ENCODE measurements at regions not wholly inside any gene's neighbourhood (a gene's known extent, or its start where the extent isn't known, plus 50 kb on each side); places are given as distances from the start of the nearest gene placed in this dataset.
A peak's percentile ranks its signal among the peaks of the same experiment; 100 is the strongest.

DNA sequence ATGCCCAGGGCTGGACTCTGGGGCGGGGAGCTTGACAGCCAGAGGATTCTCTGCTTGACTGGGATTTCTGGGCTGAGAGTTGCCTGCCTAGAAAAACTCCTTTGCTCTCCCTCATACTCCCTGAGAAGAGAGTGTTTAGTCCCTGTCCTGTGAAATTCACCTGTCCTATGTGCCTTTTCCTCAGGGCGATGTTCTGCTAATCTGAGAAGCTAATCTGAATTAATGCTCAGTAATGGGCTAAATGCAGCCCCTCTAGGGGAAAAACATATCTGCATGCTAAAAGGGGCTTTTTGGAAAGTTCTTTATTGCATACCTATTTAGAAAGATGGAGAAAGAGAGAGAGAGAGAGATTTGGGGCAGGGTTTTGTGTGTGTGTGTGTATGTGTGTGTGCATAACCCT is 454.4 kb downstream of the GATA3 start:
- no peak overlapping the region for H3K27ac ChIP-seq (ENCODE audit: low read length)
- no peak overlapping the region for H3K4me3 ChIP-seq (ENCODE audit: low read length)
- no peaks in the 10 kb centered on the region for H3K9me3 ChIP-seq (replicated peaks; ENCODE audit: control insufficient read depth, low read depth, low read length)
- DNase-seq = no peak
- 80% methylated on average over 1 of the region's 2 CpGs for WGBS (ENCODE audit: insufficient coverage)
- no peaks in the 10 kb centered on the region for H3K4me1 ChIP-seq (ENCODE audit: control insufficient read depth, insufficient read depth, low read length)
- no peaks in the 10 kb centered on the region for H3K36me3 ChIP-seq (ENCODE audit: control insufficient read depth, insufficient read depth, low read length)
- peaks cover 8% of the 10 kb centered on the region for H3K27me3 ChIP-seq (ENCODE audit: control insufficient read depth, insufficient read depth, low read length)

DNA sequence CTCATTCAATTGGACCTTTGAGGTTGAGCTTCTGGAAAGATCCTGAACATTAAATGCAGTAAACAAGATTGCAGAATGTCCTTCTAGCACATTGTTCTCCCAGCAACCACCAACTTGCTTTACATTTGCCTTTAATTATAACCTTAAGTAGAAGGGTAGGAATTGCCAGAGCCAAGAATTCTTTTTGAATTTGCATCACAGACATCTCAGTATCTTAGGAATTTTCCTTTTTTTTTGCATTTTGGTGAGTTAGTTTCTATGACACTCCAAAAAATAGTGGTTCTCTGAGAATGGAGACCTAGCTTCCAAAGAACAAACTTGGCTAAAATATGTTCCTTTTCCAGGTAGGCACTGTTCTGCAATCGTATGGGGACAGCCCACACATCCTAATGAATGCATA is 456.0 kb downstream of the GATA3 start:
- H3K27me3 ChIP-seq (ENCODE audit: control insufficient read depth, insufficient read depth, low read length) = peaks cover 3% of the 10 kb centered on the region
- no peaks in the 10 kb centered on the region for H3K9me3 ChIP-seq (replicated peaks; ENCODE audit: control insufficient read depth, low read depth, low read length)
- WGBS (ENCODE audit: insufficient coverage) = no CpG with 5 or more reads among the region's 1 CpG
- DNase-seq = no peak
- H3K4me1 ChIP-seq (ENCODE audit: control insufficient read depth, insufficient read depth, low read length) = no peaks in the 10 kb centered on the region
- no peaks in the 10 kb centered on the region for H3K36me3 ChIP-seq (ENCODE audit: control insufficient read depth, insufficient read depth, low read length)
- H3K27ac ChIP-seq (ENCODE audit: low read length) = no peak overlapping the region
- no peak overlapping the region for H3K4me3 ChIP-seq (ENCODE audit: low read length)

DNA sequence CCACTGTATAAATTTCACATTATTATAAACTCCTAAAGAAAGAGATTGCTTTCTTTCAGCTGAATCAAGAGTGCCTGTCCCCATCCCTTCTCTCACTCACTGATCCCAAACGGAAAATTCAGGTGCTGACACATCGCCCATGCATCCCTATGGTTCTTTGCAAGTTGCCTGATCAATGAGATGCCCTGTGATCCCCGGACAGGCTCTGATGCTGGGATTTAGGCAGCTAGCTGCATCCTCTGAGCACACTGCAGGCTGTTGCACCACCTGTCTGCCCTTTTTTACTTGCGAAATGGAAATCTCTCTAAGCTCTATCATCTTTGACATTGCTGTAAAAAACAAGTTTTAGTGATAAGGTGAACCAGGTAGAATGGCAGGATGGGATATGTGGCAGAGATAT is 456.5 kb downstream of the GATA3 start:
- H3K27ac ChIP-seq (ENCODE audit: low read length) = no peak overlapping the region
- no peak overlapping the region for H3K4me3 ChIP-seq (ENCODE audit: low read length)
- 41% methylated on average over 2 of the region's 4 CpGs for WGBS (ENCODE audit: insufficient coverage)
- H3K4me1 ChIP-seq (ENCODE audit: control insufficient read depth, insufficient read depth, low read length) = no peaks in the 10 kb centered on the region
- no peaks in the 10 kb centered on the region for H3K36me3 ChIP-seq (ENCODE audit: control insufficient read depth, insufficient read depth, low read length)
- H3K27me3 ChIP-seq (ENCODE audit: control insufficient read depth, insufficient read depth, low read length) = peaks cover 2% of the 10 kb centered on the region
- DNase-seq = no peak
- H3K9me3 ChIP-seq (replicated peaks; ENCODE audit: control insufficient read depth, low read depth, low read length) = no peaks in the 10 kb centered on the region

DNA sequence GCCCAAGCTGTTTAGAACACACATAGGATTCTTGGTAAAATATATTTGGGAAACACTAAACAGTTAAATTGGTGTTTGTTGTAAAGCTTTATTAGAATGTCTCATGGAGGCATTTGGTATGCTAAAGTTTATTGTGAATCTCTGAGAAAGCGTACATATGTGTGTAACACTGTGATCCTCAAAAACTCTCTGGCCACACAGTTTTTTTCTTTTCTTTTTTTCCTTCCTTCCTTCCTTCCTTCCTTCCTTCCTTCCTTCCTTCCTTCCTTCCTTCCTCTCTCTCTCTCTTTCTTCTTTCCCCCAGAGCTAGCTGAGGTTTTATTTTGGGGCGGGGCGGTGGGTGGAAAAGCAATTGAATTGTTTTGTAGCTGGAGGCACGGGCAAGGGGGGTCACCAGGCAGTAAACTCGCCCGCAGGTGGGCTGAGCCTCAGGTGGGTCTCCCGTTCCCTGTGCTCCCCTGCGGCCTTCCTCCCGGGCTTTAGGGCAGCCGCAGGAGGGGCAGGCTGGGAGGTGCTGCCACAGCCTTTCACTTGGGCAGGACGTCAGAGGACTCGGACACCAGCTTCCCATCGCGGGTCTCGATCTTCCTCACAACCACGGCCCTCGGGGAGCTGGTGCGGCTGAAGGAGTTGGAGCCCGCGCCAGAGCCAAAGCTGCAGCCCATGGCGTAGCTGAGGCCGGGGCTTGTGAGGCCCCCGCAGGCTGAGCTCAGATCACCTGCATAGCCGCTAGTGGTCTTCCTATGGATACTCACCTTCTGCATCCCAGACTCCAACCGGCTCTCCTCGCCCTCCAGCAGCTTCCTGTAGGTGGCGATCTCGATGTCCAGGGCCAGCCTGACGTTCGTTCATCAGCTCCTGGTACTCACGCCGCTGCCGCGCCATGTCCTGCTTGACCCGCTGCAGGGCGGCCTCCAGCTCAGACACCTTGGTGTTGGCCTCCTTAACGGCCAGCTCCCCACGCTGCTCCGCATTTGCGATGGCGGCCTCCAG is 459.0 kb downstream of the GATA3 start:
- peaks cover 2% of the 10 kb centered on the region for H3K27me3 ChIP-seq (ENCODE audit: control insufficient read depth, insufficient read depth, low read length)
- no peaks in the 10 kb centered on the region for H3K4me1 ChIP-seq (ENCODE audit: control insufficient read depth, insufficient read depth, low read length)
- 84% methylated on average over 38 of the region's 41 CpGs for WGBS (ENCODE audit: insufficient coverage)
- no peak for DNase-seq
- H3K27ac ChIP-seq (ENCODE audit: low read length) = no peak overlapping the region
- H3K9me3 ChIP-seq (replicated peaks; ENCODE audit: control insufficient read depth, low read depth, low read length) = no peaks in the 10 kb centered on the region
- no peaks in the 10 kb centered on the region for H3K36me3 ChIP-seq (ENCODE audit: control insufficient read depth, insufficient read depth, low read length)
- no peak overlapping the region for H3K4me3 ChIP-seq (ENCODE audit: low read length)

DNA sequence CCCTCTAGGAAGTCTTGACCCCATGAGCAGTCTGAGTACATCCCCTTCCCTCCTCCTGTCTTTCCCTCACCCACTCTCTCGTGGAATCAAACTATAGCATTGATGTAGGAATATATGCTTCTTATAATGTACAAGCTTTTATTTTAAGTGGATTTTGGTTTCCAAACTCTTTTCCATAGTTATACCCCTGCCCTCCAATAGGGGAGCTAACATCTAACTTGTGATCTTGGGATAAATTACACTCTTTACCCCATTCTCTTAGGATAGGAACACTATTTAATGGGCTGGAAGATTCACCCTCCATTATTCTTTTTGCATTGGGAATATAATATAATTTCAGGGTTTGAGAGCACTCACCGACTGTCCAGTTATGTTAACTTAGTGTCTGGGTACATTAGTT is 465.9 kb downstream of the GATA3 start:
- H3K36me3 ChIP-seq (ENCODE audit: control insufficient read depth, insufficient read depth, low read length) = no peaks in the 10 kb centered on the region
- no peak for DNase-seq
- WGBS (ENCODE audit: insufficient coverage) = 100% methylated on average over 1 of the region's 2 CpGs

DNA sequence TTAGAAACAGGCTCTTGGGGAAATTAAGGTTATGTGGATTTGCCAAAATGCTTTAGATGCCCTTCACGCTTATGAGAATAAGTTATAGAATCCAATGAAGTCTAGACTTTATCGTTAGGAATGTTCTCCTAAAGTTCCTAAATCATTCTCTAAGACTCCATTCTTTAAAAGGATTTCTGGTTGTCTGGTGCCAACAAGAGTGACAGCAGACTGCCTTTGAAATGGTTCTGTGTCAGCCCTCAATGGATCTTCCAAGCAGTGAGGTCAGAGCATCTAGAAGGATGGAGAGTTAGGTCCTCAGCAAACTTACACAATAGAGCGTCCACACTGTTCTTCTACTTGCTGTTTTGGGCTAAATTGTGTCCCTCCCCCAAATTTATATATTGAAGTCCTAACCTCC is 473.3 kb downstream of the GATA3 start:
- H3K27me3 ChIP-seq (ENCODE audit: control insufficient read depth, insufficient read depth, low read length) = no peaks in the 10 kb centered on the region
- 100% methylated on average over 1 of the region's 3 CpGs for WGBS (ENCODE audit: insufficient coverage)
- no peaks in the 10 kb centered on the region for H3K9me3 ChIP-seq (replicated peaks; ENCODE audit: control insufficient read depth, low read depth, low read length)
- no peak overlapping the region for H3K4me3 ChIP-seq (ENCODE audit: low read length)
- H3K36me3 ChIP-seq (ENCODE audit: control insufficient read depth, insufficient read depth, low read length) = no peaks in the 10 kb centered on the region
- H3K27ac ChIP-seq (ENCODE audit: low read length) = no peak overlapping the region
- no peak for DNase-seq
- no peaks in the 10 kb centered on the region for H3K4me1 ChIP-seq (ENCODE audit: control insufficient read depth, insufficient read depth, low read length)

More for the DNA sequence above, 465.9 kb downstream of the GATA3 start:
- no peak overlapping the region for H3K27ac ChIP-seq (ENCODE audit: low read length)
- H3K4me3 ChIP-seq (ENCODE audit: low read length) = no peak overlapping the region
- H3K4me1 ChIP-seq (ENCODE audit: control insufficient read depth, insufficient read depth, low read length) = no peaks in the 10 kb centered on the region
- H3K9me3 ChIP-seq (replicated peaks; ENCODE audit: control insufficient read depth, low read depth, low read length) = no peaks in the 10 kb centered on the region
- no peaks in the 10 kb centered on the region for H3K27me3 ChIP-seq (ENCODE audit: control insufficient read depth, insufficient read depth, low read length)

DNA sequence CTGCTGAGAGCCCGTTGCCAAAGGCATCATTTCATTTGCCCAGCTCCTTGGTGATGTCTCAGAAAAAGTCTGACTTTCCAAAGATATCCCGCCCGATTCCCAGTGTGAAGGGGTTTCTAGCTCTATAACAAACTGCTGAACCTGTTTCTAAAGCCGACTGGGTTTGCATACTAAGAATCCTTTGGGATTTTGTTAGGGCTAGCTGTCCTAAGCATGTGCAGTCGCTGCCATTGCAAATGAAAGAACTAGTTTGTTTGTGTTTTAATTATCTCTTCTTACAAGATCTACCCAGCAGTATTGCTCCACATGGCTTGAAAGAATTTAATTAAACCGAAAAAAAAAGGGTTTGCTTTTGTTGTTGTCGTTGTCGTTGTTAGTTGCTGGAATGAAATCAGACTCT is 476.6 kb downstream of the GATA3 start:
- no peaks in the 10 kb centered on the region for H3K36me3 ChIP-seq (ENCODE audit: control insufficient read depth, insufficient read depth, low read length)
- no peak overlapping the region for H3K4me3 ChIP-seq (ENCODE audit: low read length)
- no peaks in the 10 kb centered on the region for H3K4me1 ChIP-seq (ENCODE audit: control insufficient read depth, insufficient read depth, low read length)
- no peaks in the 10 kb centered on the region for H3K27me3 ChIP-seq (ENCODE audit: control insufficient read depth, insufficient read depth, low read length)
- no peaks in the 10 kb centered on the region for H3K9me3 ChIP-seq (replicated peaks; ENCODE audit: control insufficient read depth, low read depth, low read length)
- no peak for DNase-seq
- WGBS (ENCODE audit: insufficient coverage) = 86% methylated on average over 2 of the region's 8 CpGs
- H3K27ac ChIP-seq (ENCODE audit: low read length) = no peak overlapping the region

DNA sequence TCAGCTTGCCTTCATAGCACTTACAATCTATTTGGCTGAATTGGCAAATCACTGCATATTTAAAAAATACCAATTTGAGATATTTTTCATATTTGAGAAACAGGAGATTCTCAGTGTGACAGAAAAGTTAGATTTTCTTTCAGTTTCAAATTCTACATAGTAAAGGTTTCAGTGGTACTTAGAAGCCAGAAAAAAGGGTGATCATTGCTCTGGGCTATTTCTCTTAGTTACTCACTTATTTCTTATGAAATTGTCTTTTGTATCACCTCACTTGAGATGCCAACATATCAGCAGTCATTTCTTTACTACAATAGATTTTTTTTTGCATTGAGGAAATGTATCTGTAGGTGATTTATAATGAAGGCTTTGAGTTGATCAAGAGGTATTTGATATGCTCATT is 478.2 kb downstream of the GATA3 start:
- H3K4me3 ChIP-seq (ENCODE audit: low read length) = no peak overlapping the region
- H3K36me3 ChIP-seq (ENCODE audit: control insufficient read depth, insufficient read depth, low read length) = no peaks in the 10 kb centered on the region
- no peak for DNase-seq
- H3K9me3 ChIP-seq (replicated peaks; ENCODE audit: control insufficient read depth, low read depth, low read length) = no peaks in the 10 kb centered on the region
- H3K27me3 ChIP-seq (ENCODE audit: control insufficient read depth, insufficient read depth, low read length) = no peaks in the 10 kb centered on the region
- H3K27ac ChIP-seq (ENCODE audit: low read length) = no peak overlapping the region
- no peaks in the 10 kb centered on the region for H3K4me1 ChIP-seq (ENCODE audit: control insufficient read depth, insufficient read depth, low read length)

DNA sequence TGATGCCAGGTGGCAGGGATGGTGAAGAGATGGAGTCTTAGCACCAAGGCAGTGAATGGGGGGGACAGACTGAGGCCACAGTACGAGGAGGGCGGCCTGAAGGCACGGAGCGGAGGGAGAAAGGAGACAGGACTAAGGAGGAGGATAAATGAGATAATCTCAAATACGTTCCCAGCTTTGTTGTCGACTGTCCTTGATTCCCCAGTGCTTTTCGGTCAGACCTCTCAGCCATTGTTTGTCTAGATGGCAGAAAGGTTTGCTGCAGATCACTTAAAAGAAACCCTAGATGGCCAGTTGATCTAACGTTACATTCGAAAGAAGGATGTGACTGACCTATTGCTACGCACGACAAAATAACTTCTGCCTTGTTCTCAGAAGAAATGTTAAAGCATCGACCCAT is 479.0 kb downstream of the GATA3 start:
- H3K27me3 ChIP-seq (ENCODE audit: control insufficient read depth, insufficient read depth, low read length) = no peaks in the 10 kb centered on the region
- DNase-seq = no peak
- WGBS (ENCODE audit: insufficient coverage) = 70% methylated on average over 8 of the region's 12 CpGs

DNA sequence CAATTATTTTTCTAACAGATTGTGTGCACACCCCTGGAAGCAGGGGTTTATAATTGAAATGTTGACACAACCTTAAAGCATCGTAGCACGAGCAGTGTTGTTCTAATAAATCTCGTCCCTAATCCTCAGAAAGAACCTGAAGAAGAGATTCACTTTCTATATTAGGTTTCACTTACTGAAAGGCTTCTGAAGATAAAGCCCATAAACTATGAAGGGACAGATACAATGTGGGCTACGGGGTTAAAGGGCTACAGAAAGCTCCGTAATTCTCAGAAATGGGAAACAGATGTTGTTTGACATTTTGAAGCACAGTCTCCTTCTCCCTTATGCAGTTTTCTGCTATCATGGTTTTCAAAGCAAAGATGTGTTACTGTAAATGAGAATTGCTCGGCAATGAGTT is 479.6 kb downstream of the GATA3 start:
- no CpG with 5 or more reads among the region's 6 CpGs for WGBS (ENCODE audit: insufficient coverage)
- DNase-seq = peak; percentile 7
- no peak overlapping the region for H3K4me3 ChIP-seq (ENCODE audit: low read length)

More for the DNA sequence above, 479.0 kb downstream of the GATA3 start:
- Histone ChIP-seq H3K4me1 (ENCODE audit: control insufficient read depth, insufficient read depth, low read length) (no peaks in the 10 kb centered on the region), H3K36me3 (ENCODE audit: control insufficient read depth, insufficient read depth, low read length) (no peaks in the 10 kb centered on the region), H3K9me3 (replicated peaks; ENCODE audit: control insufficient read depth, low read depth, low read length) (no peaks in the 10 kb centered on the region), H3K4me3 (ENCODE audit: low read length) (no peak overlapping the region), H3K27ac (ENCODE audit: low read length) (no peak overlapping the region)

More for the DNA sequence above, 479.6 kb downstream of the GATA3 start:
- no peaks in the 10 kb centered on the region for H3K36me3 ChIP-seq (ENCODE audit: control insufficient read depth, insufficient read depth, low read length)
- H3K9me3 ChIP-seq (replicated peaks; ENCODE audit: control insufficient read depth, low read depth, low read length) = no peaks in the 10 kb centered on the region
- H3K27me3 ChIP-seq (ENCODE audit: control insufficient read depth, insufficient read depth, low read length) = no peaks in the 10 kb centered on the region
- no peak overlapping the region for H3K27ac ChIP-seq (ENCODE audit: low read length)
- no peaks in the 10 kb centered on the region for H3K4me1 ChIP-seq (ENCODE audit: control insufficient read depth, insufficient read depth, low read length)
